GM12872 (cell line): ENCODE measurements at regions not wholly inside any gene's neighbourhood (a gene's known extent, or its start where the extent isn't known, plus 50 kb on each side); places are given as distances from the start of the nearest gene placed in this dataset.

ENCODE experiments used
- TF ChIP-seq, protein P1 (sequence below): IDR thresholded peaks from 3 replicates; pipeline ENCODE4 v1.5.1; 2011; ENCODE audit warnings: low read depth, mild to moderate bottlenecking, low read length, moderate library complexity; ENCODE audit not compliant: insufficient read depth

DNA sequence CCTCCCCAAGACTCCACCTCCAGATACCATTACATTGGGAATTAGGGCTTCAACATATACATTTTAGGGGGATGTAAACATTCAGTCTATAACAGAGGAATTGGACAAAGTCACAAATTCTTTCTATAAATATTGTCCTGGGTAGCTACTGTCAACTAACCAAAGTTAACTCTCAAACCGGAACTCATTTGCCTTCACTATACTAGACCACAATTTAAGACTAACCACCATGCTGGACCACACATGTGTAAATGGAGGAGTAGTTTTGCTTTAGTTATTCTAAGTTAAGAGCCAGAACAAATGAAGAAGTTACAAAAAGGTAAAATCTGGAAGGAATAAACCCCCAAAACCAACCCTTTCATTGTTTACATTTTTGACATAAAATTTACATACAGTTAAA is 222.8 kb downstream of the NDFIP2 start:
- TF ChIP-seq, protein P1, sequence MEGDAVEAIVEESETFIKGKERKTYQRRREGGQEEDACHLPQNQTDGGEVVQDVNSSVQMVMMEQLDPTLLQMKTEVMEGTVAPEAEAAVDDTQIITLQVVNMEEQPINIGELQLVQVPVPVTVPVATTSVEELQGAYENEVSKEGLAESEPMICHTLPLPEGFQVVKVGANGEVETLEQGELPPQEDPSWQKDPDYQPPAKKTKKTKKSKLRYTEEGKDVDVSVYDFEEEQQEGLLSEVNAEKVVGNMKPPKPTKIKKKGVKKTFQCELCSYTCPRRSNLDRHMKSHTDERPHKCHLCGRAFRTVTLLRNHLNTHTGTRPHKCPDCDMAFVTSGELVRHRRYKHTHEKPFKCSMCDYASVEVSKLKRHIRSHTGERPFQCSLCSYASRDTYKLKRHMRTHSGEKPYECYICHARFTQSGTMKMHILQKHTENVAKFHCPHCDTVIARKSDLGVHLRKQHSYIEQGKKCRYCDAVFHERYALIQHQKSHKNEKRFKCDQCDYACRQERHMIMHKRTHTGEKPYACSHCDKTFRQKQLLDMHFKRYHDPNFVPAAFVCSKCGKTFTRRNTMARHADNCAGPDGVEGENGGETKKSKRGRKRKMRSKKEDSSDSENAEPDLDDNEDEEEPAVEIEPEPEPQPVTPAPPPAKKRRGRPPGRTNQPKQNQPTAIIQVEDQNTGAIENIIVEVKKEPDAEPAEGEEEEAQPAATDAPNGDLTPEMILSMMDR, result no peak

DNA sequence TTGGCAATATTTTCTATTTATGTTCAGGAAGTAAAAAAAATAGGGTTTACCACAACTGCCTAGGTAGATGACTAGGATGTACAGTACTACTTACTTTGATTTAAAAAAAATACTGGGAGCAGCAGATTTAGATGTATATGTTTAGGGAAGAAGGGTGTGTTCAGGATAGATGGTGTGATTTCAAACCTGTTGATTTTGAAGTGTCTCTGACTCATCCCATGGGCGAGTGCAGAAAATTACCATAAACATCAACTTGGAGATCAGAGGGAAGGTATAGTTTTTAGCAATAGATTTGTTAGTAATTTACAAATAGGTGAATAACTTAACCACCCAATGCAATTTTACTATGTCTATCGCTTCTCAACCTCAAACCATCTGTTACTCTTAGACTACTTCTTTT is 214.8 kb downstream of the NDFIP2 start:
- TF ChIP-seq, protein P1, result no peak

DNA sequence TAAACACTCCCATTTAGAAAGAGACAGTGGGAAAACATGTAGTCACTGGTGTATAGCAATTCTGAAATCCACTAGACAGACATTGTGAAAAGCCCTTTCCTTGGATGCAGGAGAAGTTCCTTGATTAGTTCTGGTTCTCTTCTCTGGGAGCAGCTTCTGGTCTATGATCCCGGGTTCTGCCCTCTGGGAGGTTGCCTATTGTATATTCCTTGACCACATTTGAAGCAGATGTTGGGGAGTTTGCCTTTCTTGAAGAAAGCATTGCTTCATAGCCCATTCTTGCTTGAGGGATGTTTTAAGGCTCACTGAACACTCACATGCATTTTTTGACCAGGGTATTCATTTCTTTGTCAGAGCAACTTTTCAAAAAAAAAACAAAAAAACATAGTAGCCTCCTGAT is 211.9 kb downstream of the NDFIP2 start:
- TF ChIP-seq, protein P1, result no peak

DNA sequence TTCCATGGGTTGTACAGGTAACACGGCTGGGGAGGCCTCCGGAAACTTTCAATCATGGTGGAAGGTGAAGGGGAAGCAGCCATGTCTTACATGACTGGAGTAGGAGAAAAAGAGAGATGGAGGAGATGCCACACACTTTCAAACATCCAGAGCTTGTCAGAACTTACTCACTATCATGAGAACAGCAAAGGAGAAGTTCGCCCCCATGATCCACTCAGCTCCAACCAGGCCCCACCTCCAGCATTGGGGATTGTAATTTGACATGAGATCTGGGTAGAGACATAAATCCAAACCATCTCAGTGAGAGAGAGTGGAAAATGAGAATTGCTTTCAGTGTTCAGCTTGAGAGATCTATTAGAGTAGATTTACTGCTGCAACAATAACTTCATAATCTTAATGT is 210.9 kb downstream of the NDFIP2 start:
- TF ChIP-seq, protein P1, result no peak

DNA sequence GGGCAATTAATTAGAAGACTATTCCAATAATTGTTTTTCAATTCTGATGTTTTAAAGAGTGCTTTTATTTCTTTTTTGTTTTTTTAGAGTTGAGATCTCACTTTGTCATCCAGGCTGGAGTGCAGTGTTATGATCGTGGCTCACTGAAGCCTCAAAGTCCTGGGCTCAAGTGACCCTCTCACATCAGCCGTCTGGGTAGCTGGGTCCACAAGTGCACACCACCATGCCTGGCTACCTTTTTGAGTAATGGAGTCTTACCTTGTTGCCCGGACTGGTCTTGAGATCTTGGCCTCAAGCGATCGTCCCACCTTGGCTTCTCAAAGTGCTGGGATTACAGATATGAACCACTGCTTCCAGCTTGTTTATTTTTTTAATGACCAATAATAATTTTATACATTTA is 207.8 kb downstream of the NDFIP2 start:
- TF ChIP-seq, protein P1, result no peak

DNA sequence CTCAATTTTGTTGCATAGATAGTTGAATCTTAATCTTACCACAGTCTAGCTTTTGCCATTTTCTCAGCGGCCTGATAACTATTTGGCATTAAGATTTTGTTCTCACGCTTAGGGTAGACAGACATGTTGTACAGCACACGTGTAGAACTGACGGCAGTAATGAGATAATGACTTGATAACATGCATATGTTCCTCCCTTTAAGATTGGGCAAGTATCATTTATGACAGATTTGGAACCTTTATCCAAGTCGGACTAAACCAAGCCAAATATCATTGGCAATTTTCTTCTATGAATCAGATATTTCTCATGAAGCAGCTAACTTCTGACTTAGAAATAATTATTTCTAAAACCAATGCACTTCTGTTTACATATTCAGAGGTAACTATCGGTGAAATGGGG is 205.5 kb downstream of the NDFIP2 start:
- TF ChIP-seq, protein P1, result no peak

DNA sequence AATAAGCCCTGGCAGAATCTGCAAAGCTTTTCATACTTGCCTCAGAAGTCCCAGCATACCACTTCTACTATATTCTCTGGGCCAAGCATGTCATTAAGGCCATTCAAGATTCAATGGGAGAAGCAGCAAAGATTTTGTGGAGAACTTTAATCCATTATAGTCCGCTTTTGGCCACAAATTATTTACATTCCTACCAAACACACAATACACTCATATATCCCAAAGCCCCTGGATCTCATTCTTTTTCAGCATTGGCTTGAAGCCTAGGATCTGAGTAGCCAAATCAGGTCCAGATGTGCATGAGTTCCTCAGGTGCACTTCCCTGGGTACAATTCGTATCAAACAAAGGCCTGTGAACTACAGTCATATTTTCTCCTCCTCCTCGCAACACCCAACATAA is 203.4 kb downstream of the NDFIP2 start:
- TF ChIP-seq, protein P1, result no peak

DNA sequence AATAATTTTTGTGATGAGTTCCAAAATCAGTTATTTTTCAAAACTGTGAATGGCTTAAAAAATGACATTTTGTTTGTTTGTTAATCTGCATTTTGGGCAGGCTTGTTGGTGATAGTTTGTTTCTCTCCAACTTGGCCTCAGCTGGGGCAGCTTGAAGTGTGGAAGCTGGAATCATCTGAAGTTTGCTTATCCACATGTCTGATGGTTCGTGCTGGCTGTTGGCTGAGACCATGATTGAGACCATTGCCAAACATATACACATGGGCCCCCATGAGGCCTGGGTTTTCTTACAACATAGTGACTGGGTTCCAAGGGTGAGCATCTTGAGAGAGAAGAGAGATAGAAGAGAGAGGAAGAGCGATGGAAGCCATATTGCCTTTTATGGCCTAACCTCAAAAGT is 201.2 kb downstream of the NDFIP2 start:
- TF ChIP-seq, protein P1, result no peak
